HCT116 (cell line): ENCODE measurements at regions not wholly inside any gene's neighbourhood (a gene's known extent, or its start where the extent isn't known, plus 50 kb on each side); places are given as distances from the start of the nearest gene placed in this dataset.

Experiments used
- ATAC-seq: fragments of 200-7000 bp; cut with Tn5 transposase; 2 replicates; pipeline ENCODE4 v1.9.1; 2020; ENCODE audit warnings: mild to moderate bottlenecking, moderate library complexity
- BruUV-seq: library from RNA; stranded (reverse); fragments of 400-500 nt; replicated peaks from 2 replicates; lab custom pipeline; 2021; lab: Mats Ljungman, UMichigan
- CTCF ChIA-PET: fragments of 300-600 bp; sonication (Branson Sonifier 250); formaldehyde crosslinking; loops from one replicate; lab custom pipeline; 2021; ENCODE audit warnings: antibody characterized with exemption; lab: Charles Lee
- POLR2A ChIA-PET: fragments of 300-600, 350-600 bp; sonication (Branson Sonifier 250); formaldehyde crosslinking; loops from one replicate; lab custom pipeline; 2021; ENCODE audit warnings: antibody characterized with exemption; lab: Charles Lee
- RAD21 ChIA-PET, 2 experiments: fragments of 300-600 bp; sonication (Branson Sonifier 250); formaldehyde crosslinking; loops; one replicate each; lab custom pipeline; 2023; ENCODE audit warnings: low total read pairs in 2 of 2; ENCODE audit not compliant: uncharacterized antibody in 2 of 2, unreplicated experiment in 2 of 2, low non-redundant PET in 1 of 2; lab: Charles Lee
- DNase-seq: peaks from one replicate; pipeline ENCODE4 v3.0.0-alpha.2; 2010; ENCODE audit warnings: low read depth, low spot score
- H2AFZ ChIP-seq: fragments of 200-600 bp; shearing (Covaris generic), sonication (generic); 2 replicates; pipeline ENCODE4 v1.6.1; 2017; ENCODE audit warnings: low read depth, mixed run types, mixed read lengths, antibody characterized with exemption, low read length; ENCODE audit not compliant: poor library complexity, severe bottlenecking
- H3K27ac ChIP-seq: 2 replicates; pipeline ENCODE4 v1.5.1; 2012; ENCODE audit warnings: low read depth, low read length
- H3K27me3 ChIP-seq: fragments of 200-600 bp; sonication (generic); 2 replicates; pipeline ENCODE4 v1.6.1; 2016; ENCODE audit warnings: mixed run types, low read length, mixed read lengths; ENCODE audit not compliant: insufficient read depth
- H3K36me3 ChIP-seq, 2 experiments: fragments of 200-500 bp in 1 of 2; fragments of 200-600 bp in 1 of 2; sonication (Bioruptor generic) in 1 of 2; sonication (generic) in 1 of 2; 2 replicates each; pipeline versions ENCODE4 v1.5.1 to v1.6.1; 2014 to 2016; ENCODE audit warnings: low read length in 2 of 2, inconsistent platforms in 1 of 2, mixed read lengths in 1 of 2, mixed run types in 1 of 2; ENCODE audit not compliant: insufficient read depth in 2 of 2, control insufficient read depth in 1 of 2
- H3K4me1 ChIP-seq, 2 experiments: fragments of 200-600 bp in 1 of 2; sonication (generic) in 1 of 2; 2 replicates each; pipeline versions ENCODE4 v1.5.1 to v1.6.1; 2012 to 2017; ENCODE audit warnings: low read length in 2 of 2, inconsistent platforms in 1 of 2, mild to moderate bottlenecking in 1 of 2, mixed read lengths in 1 of 2, mixed run types in 1 of 2, moderate library complexity in 1 of 2; ENCODE audit not compliant: insufficient read depth in 2 of 2, control insufficient read depth in 1 of 2
- H3K4me2 ChIP-seq: fragments of 200-600 bp; sonication (generic); 2 replicates; pipeline ENCODE4 v1.6.1; 2017; ENCODE audit warnings: mixed run types, low read length, mixed read lengths
- H3K4me3 ChIP-seq, 2 experiments: fragments of 200-600 bp in 1 of 2; sonication (generic) in 1 of 2; replicated peaks in 1 of 2; 2 replicates each; pipeline ENCODE4 v1.5.1; 2011 to 2016; ENCODE audit warnings: low read length in 2 of 2, control low read depth in 1 of 2, low read depth in 1 of 2, mild to moderate bottlenecking in 1 of 2, mixed read lengths in 1 of 2, mixed run types in 1 of 2
- H3K79me2 ChIP-seq: fragments of 200-600 bp; sonication (generic); 2 replicates; pipeline ENCODE4 v1.6.1; 2017; ENCODE audit warnings: mild to moderate bottlenecking, mixed run types, low read length, moderate library complexity, mixed read lengths; ENCODE audit not compliant: insufficient read depth
- H3K9ac ChIP-seq: fragments of 200-600 bp; sonication (generic); 2 replicates; pipeline ENCODE4 v1.6.1; 2016; ENCODE audit warnings: low read length, mixed read lengths
- H3K9me2 ChIP-seq: fragments of 200-600 bp; sonication (generic), shearing (Covaris generic); 2 replicates; pipeline ENCODE4 v1.6.1; 2017; ENCODE audit warnings: mixed run types, mild to moderate bottlenecking, moderate library complexity; ENCODE audit not compliant: insufficient read depth
- H3K9me3 ChIP-seq, 2 experiments: fragments of 200-500 bp in 1 of 2; fragments of 200-600 bp in 1 of 2; sonication (Bioruptor generic) in 1 of 2; sonication (generic) in 1 of 2; 2 replicates each; pipeline ENCODE4 v1.6.1; 2014 to 2017; ENCODE audit warnings: low read length in 2 of 2, mixed read lengths in 2 of 2, inconsistent platforms in 1 of 2, low read depth in 1 of 2, mild to moderate bottlenecking in 1 of 2, mixed run types in 1 of 2, moderate library complexity in 1 of 2; ENCODE audit not compliant: control insufficient read depth in 1 of 2, insufficient read depth in 1 of 2
- H4K20me1 ChIP-seq: fragments of 200-600 bp; sonication (generic), shearing (Covaris generic); 2 replicates; pipeline ENCODE4 v1.6.1; 2017; ENCODE audit warnings: mixed run types, mild to moderate bottlenecking, moderate library complexity; ENCODE audit not compliant: insufficient read depth
- CBX3 ChIP-seq: IDR thresholded peaks from 2 replicates; pipeline ENCODE4 v1.6.1; 2012; ENCODE audit warnings: low read depth
- CTCF ChIP-seq, 3 experiments: fragments of 200-600 bp in 1 of 3; sonication (generic) in 1 of 3; IDR thresholded peaks in 2 of 3; conservative IDR thresholded peaks in 1 of 3; 2 replicates each; pipeline ENCODE4 v1.5.1; 2012 to 2017; ENCODE audit warnings: low read depth in 2 of 3, low read length in 2 of 3, antibody characterized with exemption in 1 of 3, borderline replicate concordance in 1 of 3, control low read depth in 1 of 3, mild to moderate bottlenecking in 1 of 3, mixed read lengths in 1 of 3, mixed run types in 1 of 3, moderate library complexity in 1 of 3; ENCODE audit not compliant: insufficient read depth in 1 of 3
- ELF1 ChIP-seq: IDR thresholded peaks from 2 replicates; pipeline ENCODE4 v1.6.1; 2012; ENCODE audit warnings: low read depth, borderline replicate concordance
- RAD21 ChIP-seq: IDR thresholded peaks from 2 replicates; pipeline ENCODE4 v1.6.1; 2012; ENCODE audit warnings: low read depth, mild to moderate bottlenecking
- REST ChIP-seq: IDR thresholded peaks from 2 replicates; pipeline ENCODE4 v1.6.1; 2012; ENCODE audit warnings: low read depth
- SIN3A ChIP-seq: IDR thresholded peaks from 2 replicates; pipeline ENCODE4 v1.6.1; 2012; ENCODE audit warnings: low read depth
- SP1 ChIP-seq: IDR thresholded peaks from 2 replicates; pipeline ENCODE4 v1.6.1; 2012; ENCODE audit warnings: low read depth
- SRF ChIP-seq: IDR thresholded peaks from 2 replicates; pipeline ENCODE4 v1.6.1; 2012; ENCODE audit warnings: low read depth
- intact Hi-C: fragments of 100-400 bp; cut with micrococcal nuclease; formaldehyde crosslinking; loops from 2 replicates; pipeline ENCODE4 v1.10.0; 2022

- TF ChIP-seq CTCF (IDR thresholded peaks at IDR 0.05 in 2 of 3, conservative IDR thresholded peaks at IDR 0.05 in 1 of 3; ENCODE audit: borderline replicate concordance in 1 of 3, insufficient read depth in 1 of 3, low read depth in 2 of 3, low read length in 2 of 3) (no peak), RAD21 (no peak), CBX3 (no peak)
Measured at GRCh38 chr18:26746826-26747475, 118.6 kb downstream of the AQP4 start (continued).

- no peak for DNase-seq
- H4K20me1 ChIP-seq: no peaks in the 10 kb centered on the region
- H3K9me3 ChIP-seq: no peaks in the 10 kb centered on the region
- H3K79me2 ChIP-seq: no peaks in the 10 kb centered on the region
- TF ChIP-seq SIN3A: no peak
- no peak for TF ChIP-seq SRF
- no peak for TF ChIP-seq SP1
- no peak for TF ChIP-seq REST
- no peak for TF ChIP-seq RAD21
- TF ChIP-seq ELF1: no peak
- no peaks in the 10 kb centered on the region for H3K36me3 ChIP-seq
- no peak overlapping the region for H3K4me2 ChIP-seq
- no peak overlapping the region for H3K9ac ChIP-seq
- CTCF ChIA-PET: no interaction called here
- RAD21 ChIA-PET: no interaction called here
- H3K27me3 ChIP-seq: peaks cover 11% of the 10 kb centered on the region; the same call in 1 of the 2 replicates
- H3K9me2 ChIP-seq: no peaks in the 10 kb centered on the region
- intact Hi-C loops: no loop called here
- H3K4me1 ChIP-seq: no peaks in the 10 kb centered on the region
- POLR2A ChIA-PET: no interaction called here
- no peak overlapping the region for H2AFZ ChIP-seq
- H3K4me3 ChIP-seq: no peak overlapping the region
- no TSS peak for BruUV-seq
- ATAC-seq: no peak
- H3K27ac ChIP-seq: no peak overlapping the region
Measured at GRCh38 chr18:26746398-26746797, 119.1 kb downstream of the AQP4 start.
